ENCODE measurements at regions not wholly inside any gene's neighbourhood (a gene's known extent, or its start where the extent isn't known, plus 50 kb on each side); places are given as distances from the start of the nearest gene placed in this dataset.

GRCh38 chr10:33387720-33388119 lies 53.3 kb upstream of the NRP1 start:
- TF ChIP-seq CTCF (IDR thresholded peaks at IDR 0.05; ENCODE audit: borderline replicate concordance, extremely low read depth, low read length, poor library complexity, severe bottlenecking), result no peak
- no peak for TF ChIP-seq EZH2 (IDR thresholded peaks at IDR 0.05; ENCODE audit: borderline replicate concordance, low read depth, low read length, severe bottlenecking)
